ENCODE measurements at regions not wholly inside any gene's neighbourhood (a gene's known extent, or its start where the extent isn't known, plus 50 kb on each side); places are given as distances from the start of the nearest gene placed in this dataset.
"Not testable (repeated sequence)": the region's sequence is repeated elsewhere in the genome, so short reads cannot be mapped to it uniquely, and the experiment has no call there.

DNA sequence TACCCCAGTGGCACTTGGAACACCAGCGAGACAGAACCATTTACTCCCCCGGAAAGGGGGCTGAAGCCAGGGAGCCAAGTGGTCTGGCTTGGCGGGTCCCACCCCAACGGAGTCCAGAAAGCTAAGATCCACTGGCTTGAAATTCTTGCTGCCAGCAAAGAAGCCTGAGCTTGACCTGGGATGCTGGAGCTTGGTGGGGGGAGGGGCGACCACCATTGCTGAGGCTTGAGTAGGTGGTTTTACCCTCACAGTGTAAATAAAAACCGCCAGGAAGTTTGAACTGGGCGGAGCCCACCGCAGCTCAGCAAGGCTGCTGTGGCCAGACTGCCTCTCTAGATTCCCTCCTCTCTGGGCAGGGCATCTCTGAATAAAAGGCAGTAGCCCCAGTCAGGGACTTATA, 62.8 kb downstream of the RPS24 start:
- DNase-seq (ENCODE audit: low spot score) = not testable (repeated sequence)

- not testable (repeated sequence) for DNase-seq (ENCODE audit: low spot score)
Observed at GRCh38 chr10:78102593-78102992, 68.9 kb downstream of the RPS24 start.

- no peak for DNase-seq (ENCODE audit: low spot score)
Observed at GRCh38 chr10:78109210-78109609, 75.5 kb downstream of the RPS24 start.

GRCh38 chr10:78115135-78115853, 81.6 kb downstream of the RPS24 start:
- DNase-seq (ENCODE audit: low spot score) = no peak

- no peak for DNase-seq (ENCODE audit: low spot score)
Observed at GRCh38 chr10:78116361-78116760, 82.7 kb downstream of the RPS24 start.

GRCh38 chr10:78118591-78118990, 84.9 kb downstream of the RPS24 start:
- no peak for DNase-seq (ENCODE audit: low spot score)

GRCh38 chr10:78121801-78122200, 88.1 kb downstream of the RPS24 start:
- DNase-seq (ENCODE audit: low spot score) = no peak

DNA sequence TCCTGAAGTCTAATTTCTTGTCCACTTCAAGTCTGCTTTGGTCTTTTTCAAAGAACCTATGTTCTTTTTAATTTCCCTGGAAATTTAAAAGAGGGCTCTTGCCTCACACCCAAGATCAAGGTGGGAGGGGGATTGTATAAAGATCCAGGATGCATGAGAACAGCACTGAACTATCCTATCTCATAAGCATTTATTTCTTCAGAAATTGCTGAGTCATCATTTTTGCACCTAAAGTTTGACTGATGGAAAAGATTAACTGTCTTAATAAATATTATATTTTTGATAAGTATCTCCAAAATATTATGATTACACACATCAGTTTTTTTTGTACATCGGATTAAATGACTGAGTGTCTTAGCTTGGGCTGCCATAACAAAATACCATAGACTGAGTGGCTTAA, 90.5 kb downstream of the RPS24 start:
- DNase-seq (ENCODE audit: low spot score) = no peak

DNA sequence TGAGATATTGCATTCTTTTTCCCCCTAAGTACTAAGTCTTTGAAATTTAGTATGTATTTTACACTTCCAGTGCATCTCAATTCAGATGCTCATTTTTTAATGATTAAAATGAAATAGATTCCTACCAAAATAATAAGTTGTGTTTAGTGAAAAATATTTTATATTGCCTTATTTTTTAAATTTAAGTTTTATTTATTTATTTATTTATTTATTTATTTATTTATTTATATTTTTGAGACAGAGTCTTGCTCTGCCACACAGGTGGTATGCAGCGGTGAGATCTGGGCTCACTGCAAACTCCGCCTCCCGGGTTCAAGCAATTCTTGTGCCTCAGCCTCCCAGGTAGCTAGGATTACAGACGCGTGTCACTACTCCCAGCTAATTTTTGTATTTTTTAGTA, 95.5 kb downstream of the RPS24 start:
- DNase-seq (ENCODE audit: low spot score) = no peak

DNA sequence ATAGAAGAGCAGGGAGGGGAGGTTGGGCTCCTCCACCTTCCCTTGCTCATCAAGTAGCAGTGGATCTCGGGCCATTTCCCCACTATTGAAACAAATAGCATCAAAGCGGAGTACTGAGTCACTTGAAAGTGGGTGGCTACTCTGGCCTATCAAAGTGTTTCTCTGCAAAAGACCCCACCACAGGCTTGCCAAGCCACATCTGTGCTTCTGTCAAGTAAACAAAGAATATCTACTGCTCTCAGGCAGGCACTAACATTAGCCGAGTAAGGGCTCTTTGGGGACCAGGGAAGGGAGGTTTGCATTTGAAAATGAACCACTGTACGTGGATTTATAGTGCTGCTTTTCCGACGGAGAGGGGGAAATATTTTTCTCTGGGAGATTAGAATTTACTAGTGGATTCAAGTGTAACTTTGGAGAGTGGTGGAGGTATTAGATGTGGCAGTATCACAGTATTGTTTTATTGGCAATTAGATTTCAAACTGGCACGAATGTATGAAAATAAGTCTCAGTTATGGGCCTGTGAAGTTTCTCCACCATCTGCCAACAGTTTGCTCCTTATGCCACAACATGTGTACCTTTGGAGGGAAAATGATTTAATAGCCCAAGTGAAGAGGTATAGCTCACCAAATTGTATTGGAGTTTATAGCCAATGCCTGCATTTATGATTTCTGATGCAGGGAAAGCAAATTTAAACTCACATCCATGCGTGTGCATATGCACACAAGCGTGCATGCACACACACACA, 97.5 kb downstream of the RPS24 start:
- DNase-seq (ENCODE audit: low spot score) = no peak

DNA sequence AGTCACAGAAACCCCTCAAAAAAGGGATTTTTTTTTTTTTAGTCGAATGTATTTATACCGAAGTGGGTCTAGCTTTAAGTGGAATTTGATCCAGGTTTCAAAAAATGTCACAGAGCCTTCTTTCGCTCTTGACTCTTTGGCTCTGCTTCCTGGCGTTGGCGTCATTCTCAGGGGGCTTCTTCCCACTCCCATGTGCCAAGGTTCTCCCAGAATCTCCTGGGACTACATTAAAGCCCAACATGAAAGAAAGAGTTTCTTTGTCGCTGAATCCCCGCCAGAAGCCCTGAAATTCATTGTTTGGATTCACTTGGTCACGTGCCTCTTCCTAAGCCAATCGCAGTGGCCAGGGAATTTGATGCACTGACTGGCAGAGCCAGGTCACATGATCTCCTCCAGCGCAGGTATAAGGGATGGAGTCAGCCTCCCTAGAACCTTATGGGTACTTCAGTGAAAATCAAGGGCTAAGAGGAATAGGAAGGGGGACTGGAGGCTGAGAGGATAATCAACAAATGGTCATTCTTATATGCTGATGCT, 101.2 kb downstream of the RPS24 start:
- peak; percentile 6 for DNase-seq (ENCODE audit: low spot score)

DNA sequence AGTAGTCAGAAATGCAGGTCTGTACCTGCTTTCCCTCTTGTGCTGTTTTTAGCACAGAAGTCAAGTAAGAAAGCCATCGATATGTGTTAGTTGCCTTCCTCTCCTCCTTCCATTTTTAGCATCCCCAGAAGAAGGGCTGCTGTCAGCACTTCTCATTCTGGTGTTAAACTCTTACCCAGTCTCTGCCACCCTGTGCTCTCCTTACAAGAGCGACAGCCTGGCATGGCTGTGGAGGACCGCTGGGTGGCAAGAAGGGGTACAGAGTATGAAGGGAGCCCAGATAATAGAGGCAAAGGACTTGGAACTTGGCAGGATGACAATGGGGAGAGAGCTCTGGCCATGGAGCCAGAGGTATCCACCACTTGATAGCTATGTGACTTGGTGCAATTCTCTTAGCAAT, 103.5 kb downstream of the RPS24 start:
- DNase-seq (ENCODE audit: low spot score) = no peak

- DNase-seq (ENCODE audit: low spot score) = no peak
Observed at GRCh38 chr10:78139341-78139740, 105.7 kb downstream of the RPS24 start.

- DNase-seq (ENCODE audit: low spot score) = no peak
Observed at GRCh38 chr10:78140066-78140630, 106.5 kb downstream of the RPS24 start.

DNA sequence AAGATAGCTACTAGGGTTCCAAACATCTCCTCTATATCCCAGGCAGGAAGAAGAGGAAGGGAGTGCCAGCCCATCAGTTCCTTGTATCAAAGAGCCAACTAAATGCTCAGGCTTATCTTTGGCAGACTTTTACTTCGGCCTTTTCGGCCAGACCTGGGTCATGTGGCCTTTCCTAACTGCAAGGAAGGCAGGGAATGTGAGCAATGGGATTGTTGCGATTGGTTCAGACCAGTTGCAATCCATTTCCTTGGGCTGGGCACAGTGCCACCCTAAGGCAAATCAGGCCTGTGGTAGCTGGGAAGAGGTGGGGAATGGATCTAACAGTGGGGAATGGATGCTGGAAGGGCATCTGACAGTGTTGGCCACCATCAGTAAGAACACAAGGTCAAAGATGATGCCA, 109.9 kb downstream of the RPS24 start:
- no peak for DNase-seq (ENCODE audit: low spot score)

- DNase-seq (ENCODE audit: low spot score) = no peak
Observed at GRCh38 chr10:78146200-78146599, 112.5 kb downstream of the RPS24 start.

DNA sequence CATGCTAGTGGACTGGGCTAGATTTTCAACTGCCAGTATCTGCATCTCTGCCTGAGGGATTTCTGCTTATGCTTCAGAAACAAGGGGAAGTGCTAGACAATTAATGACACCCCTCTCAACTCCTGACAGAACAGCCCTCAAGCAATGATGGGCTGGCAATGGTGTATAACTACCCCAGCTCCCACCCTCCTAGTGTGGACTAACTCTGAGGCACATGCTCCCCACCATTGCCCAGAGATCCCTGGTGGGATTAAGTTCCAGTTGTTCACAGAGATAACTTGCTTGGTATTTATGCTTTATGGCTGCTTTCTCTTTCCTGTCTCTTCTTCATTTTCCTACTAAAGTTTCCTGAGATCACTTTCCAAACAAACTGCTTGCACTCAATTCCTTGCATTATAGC, 113.5 kb downstream of the RPS24 start:
- no peak for DNase-seq (ENCODE audit: low spot score)

DNA sequence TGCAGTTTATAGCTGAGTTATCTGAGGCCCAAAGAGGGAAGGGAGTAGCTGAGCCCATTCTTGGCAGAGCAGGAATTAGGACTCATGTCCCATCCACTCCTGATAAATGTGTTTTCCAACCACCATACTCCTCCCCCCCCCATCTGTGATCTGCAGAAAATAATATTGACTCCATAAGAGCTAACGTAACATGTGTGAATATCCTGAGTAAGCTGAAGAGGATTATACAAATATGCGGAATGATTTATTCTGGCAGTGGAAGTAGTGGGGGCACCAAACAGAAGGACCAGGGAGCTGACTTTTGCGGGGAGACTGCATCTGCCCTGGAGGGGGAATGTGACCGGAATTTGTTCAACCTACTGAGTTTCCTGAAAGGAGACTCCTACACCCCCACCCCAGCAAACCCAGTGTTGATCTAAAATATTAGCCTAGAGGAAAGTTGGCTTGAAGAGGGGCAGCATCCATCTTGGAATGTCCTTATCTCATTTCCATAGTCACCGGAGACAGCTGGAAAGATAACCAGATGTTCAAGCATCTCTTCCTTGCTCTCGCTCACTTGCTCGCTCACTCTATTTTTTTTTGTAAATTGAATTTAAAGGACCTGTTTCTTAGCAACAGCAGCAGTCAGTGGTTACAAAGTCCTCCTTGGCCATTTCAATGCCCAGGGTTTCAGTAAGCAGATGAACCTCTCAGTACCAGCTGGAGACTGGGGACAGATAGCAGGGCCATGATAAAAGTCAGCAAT, 114.7 kb downstream of the RPS24 start:
- no peak for DNase-seq (ENCODE audit: low spot score)

- peak; percentile 28 for DNase-seq (ENCODE audit: low spot score)
Observed at GRCh38 chr10:78148961-78149612, 115.4 kb downstream of the RPS24 start.

- DNase-seq (ENCODE audit: low spot score) = no peak
Observed at GRCh38 chr10:78150756-78151155, 117.1 kb downstream of the RPS24 start.

- DNase-seq (ENCODE audit: low spot score) = no peak
Observed at GRCh38 chr10:78155722-78156121, 122.1 kb downstream of the RPS24 start.

- DNase-seq (ENCODE audit: low spot score) = no peak
Observed at GRCh38 chr10:78160591-78160990, 126.9 kb downstream of the RPS24 start.

All from A172 (cell line).